LoVo (cell line): ENCODE measurements at regions not wholly inside any gene's neighbourhood (a gene's known extent, or its start where the extent isn't known, plus 50 kb on each side); places are given as distances from the start of the nearest gene placed in this dataset.
A peak's percentile ranks its signal among the peaks of the same experiment; 100 is the strongest.

Experiments
- DNase-seq: peaks from one replicate; pipeline ENCODE4 v3.0.0-alpha.2; 2016; ENCODE audit warnings: low spot score

DNA sequence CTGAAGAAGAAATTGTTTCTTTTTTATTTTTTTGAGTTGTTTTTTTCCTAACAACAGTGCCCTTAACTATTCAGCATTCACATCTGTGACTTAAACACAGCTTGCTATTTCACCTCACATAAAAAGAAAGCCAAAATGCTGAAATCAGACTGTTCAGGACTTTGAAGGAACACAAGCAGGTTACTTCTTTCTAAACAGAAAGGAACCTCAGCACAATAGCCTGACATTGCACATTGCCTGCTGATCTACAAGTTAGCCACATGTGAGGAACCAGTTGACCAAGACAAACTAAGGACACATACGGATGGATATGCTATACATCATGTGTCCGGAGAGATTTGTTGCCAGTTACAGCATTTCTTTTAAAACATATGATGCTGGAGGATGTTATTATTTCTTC is 331.1 kb downstream of the FSIP2 start:
- DNase-seq: no peak

DNA sequence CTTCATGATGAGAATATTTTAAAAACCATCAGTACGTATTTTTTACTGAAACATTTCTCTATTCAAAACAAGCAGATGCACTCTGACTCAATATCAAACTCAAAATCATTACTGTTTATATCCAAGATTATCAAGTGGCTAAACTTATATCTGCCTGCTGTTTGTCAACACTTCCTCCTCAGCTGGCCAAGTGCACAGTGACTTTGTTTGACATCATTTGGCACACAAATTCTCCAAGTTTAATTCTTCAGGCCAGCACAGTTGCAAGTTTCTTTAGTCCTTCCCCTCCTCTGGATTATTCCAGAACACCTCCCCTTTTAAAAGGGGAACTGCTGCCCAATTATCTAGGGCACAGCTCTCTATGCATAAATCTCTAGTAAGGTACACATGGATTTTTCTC is 346.6 kb downstream of the FSIP2 start:
- DNase-seq: no peak

DNA sequence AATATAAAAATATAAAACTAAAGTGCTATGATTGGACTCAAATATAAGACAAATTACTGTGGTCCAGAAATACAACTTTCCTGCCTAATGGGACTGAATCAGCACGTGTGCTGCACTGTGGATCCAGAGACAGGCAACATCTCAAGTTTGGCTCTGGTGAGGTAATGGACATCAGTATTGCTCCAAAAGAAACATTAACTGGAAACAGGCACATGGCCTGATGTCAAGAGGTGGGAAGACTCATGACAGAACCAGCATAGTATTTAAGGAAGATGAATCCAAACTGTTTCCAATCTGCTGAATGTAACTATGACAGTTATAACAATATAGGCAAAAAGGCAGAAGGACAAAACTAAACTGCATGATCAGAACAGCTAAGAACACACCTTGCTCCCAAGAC is 354.6 kb downstream of the FSIP2 start:
- DNase-seq: no peak

DNA sequence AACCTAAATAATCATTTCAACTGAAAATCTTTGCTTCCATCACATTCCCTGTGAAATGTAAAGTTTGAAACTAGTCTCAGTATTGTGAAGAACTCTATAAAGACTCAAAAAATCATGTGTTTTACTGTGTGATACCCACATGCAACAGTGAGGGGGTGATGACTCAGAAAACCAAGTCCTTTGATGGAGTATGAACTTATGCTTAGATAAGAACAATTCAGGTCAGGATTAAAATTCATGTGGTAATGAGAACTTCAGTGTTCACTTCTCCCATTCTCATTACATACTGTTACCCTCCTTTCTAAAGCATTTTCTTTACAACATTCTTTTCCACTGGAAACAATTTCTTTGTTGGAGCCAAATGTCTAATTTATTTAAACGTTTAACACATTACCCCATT is 360.2 kb downstream of the FSIP2 start:
- DNase-seq: no peak

DNA sequence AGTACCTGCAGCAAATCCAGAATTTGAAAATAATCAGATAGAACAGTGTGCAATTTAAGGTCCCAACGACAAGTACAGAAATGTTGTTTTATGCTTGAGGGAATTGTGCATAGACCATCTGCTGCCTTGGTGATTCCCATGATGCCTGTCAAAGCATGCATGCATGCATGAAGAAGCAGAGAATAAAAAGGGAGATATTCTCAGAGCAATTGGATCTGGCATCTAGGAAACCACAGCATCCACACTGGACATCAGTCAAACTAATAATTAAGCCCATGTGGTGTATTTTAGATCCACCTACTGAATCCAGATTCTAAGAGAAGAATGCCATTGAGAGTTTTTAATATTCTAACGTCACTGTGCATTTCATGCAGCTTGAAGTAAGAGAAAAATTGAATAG is 361.2 kb downstream of the FSIP2 start:
- DNase-seq: no peak

DNA sequence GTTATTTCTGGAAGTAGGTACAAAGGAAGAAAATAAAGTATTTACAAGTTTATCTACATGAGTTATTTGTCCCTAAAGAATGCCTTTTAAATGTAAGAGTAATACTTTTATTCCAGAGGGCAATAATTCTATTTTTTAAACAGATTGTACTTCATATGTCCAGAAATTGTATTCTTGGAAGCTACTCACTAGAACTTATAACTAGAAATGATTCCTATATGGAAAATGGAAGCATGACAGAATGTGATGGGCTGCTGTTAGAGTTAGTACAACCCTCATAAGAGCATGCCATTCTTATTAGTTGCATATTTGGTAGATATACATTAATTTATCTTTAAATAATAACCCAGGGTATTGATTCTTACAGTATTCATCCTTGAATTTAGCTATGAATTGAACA is 362.0 kb downstream of the FSIP2 start:
- no peak for DNase-seq

DNA sequence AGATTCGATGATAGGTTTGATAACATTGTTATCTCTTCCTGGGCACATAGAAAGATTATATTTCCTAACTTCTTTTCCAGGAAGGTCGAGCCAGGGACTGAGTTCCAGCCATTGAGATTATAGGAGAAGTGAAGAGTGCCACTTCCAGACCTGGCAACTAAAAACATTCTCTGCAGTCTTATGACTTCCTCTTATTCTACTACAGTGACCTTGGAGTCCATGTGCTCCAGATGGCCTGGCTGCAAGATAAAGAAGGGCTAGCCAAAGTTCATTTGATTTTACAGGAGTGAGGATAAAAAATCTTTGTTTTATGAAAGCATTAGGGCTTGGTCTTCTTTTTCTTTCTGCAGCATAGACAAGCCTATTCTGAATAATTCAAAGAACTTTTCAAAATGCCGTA is 363.0 kb downstream of the FSIP2 start:
- no peak for DNase-seq

DNA sequence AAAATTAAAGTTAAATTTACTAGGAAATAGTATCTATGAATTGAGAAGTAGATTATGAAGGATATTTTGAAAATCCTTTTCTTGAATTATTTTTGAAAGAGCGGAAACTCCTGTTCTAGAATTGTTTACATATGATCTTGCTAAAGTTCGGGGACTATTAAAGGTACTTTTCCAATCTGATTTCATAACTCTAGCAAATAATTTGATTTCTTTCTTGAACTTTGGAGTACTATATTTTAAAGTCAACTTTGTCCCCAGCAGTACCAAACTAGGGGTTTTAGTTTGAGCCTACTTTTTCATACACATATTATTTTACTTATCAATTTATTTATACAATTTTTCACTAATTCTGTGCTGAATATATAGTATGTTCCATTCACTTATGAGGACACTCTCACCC is 364.7 kb downstream of the FSIP2 start:
- no peak for DNase-seq

DNA sequence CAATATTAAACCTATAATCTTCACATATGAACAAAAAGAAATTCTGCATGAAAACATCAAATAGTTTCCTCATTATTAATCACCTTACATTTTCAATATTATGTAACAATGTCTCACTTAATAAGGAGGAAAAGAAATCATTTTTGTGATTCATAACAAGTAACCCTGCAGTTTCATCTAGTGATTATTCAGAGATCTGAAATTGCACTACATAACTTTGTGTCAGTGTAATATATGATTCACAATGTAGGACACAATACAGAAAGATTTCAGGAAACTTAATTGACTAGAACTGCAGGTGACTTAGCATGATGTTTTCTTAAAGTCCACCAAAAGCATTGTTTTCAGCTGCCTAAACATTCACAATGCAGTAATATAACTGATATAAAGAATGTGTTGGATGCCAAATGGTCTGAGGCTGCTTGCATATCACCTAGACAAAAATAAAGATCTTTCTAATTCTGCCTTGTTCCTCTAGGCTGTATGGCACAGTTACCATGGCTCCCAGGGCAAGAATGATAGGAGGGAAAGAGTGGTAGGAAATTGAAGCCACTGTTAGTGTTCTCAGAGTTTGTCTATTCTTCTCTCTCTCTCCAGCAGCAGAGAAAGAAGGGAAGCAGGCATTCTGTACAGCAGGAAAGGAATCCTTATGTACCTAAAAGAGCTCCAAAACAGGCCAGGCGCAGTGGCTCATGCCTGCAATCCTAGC is 366.6 kb downstream of the FSIP2 start:
- no peak for DNase-seq

DNA sequence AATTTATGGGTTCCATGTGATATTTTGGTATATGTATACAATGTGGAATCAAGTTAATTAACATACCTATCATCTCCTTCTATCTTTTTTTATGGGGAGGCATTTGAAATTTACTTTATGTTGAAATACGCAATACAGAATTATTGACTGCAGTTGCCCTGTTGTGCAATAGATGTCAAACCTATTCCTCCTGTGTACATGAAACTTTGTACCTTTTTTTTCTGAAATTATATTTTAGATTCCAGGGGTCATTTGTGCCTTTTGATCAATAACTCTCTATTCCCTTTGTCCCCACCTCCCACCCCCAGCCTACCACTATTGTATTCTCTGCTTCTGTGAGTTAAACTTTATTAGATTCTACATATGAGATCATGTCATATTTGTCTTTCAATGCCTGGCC is 369.9 kb downstream of the FSIP2 start:
- DNase-seq: no peak

DNA sequence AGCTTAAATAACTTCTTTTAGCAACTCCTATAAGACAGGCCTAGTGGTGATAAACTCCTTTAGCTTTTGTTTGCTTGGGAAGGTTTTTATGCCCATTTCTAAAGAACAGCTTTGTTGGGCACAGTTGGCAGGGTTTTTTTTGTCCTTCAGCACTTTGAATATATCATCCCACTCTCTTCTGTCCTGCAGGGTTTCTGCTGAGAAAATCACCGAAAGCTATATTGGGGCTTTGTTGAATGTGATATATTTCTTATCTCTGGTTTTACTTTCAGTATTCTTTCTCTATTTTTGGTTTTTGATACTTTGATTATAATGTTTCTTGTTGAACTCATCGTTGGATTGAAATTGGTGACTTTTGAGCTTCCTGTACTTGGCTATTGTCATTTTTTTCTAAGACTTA is 372.8 kb upstream of the ZC3H15 start:
- DNase-seq: no peak

DNA sequence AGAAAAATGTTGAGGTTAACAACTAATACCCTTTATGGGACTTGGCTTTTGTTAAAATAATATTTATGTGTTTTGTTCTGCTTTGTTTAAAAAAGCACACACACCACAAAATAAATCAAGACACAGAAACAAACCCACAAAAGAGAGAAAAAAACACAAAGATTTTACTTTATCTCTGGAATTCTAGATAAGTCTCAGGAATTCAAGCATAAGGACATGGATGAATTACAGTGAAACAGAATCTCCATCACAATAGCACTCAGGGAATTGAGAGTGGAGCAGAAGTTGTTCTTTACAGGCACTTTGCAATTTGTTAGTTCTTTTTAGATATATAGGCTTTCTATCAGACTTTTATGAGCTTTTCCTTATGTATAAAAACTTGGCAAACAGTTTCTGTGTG is 360.9 kb upstream of the ZC3H15 start:
- no peak for DNase-seq

DNA sequence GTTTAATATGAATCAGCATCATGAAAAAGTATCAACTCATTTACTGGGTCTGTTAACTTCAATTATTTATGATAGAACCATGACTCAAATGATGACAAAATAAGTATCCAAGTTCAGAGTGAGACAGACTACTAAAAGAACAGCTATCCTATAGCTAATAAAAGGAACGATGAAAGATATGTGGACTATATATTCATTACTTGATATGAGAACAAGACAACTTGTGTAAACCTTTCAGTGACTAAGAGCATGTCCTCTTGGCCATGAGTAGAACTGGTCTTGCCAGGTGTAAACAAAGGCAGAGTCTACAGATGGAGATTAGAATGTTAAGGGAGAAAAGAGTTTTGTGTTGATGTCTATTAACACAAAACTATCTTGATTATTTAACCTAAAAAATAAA is 360.4 kb upstream of the ZC3H15 start:
- DNase-seq: no peak

DNA sequence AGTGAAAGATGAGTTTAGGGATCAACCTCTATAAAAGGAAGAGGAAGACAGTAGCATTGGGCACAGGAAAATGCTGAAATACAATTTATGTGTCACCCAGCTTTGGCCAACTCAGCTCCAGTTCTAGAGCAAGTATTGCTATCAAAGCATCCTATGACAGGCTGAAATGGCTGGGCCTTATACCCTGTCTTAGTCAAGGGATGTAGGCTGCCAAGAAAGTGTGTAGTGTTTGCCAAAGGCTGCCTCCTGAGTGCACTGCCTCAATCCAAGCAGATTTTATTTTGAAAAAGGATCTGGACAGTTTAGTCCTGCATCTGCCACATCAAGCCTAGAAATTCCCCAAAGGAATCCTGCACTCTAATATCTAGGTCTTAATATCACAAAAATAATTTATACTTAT is 359.9 kb upstream of the ZC3H15 start:
- no peak for DNase-seq

DNA sequence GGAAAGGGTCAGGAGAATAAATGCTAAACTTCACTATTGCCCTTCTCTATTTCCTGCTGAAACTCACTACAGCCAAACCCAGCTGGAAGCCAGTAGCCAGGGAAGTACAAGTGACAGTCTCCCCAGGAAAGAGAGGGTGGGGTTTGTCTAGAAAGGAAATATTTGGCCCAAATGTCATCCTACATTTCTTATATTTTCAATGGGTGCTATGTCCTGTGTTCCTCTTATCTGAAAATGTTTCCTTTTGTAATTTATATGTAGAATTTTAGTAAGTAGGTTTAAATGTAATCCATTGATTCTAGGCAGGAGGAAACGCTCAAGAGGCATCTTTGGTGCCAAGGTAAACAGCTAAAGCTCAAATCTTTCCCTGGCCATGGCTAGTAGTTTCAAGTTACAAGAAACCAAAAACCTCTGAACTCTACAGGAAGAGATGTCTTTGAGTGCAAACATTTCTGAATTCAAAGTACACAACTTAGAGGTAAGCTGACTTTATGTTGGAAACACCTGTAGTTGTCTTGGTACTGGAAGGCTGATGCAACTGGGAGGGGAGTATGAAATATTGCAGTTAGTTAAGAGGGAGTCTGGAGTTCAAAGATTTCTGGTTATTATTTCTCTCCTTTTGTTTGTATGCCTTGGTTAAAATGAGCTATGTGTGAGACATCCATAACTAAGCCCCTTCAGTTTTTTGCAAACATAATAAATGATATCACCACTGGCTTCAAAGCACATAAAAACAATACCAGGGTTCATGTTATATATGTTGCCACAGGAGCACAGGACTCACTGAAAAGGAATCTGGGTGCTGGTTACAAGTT is 356.1 kb upstream of the ZC3H15 start:
- peak; percentile 57 for DNase-seq

DNA sequence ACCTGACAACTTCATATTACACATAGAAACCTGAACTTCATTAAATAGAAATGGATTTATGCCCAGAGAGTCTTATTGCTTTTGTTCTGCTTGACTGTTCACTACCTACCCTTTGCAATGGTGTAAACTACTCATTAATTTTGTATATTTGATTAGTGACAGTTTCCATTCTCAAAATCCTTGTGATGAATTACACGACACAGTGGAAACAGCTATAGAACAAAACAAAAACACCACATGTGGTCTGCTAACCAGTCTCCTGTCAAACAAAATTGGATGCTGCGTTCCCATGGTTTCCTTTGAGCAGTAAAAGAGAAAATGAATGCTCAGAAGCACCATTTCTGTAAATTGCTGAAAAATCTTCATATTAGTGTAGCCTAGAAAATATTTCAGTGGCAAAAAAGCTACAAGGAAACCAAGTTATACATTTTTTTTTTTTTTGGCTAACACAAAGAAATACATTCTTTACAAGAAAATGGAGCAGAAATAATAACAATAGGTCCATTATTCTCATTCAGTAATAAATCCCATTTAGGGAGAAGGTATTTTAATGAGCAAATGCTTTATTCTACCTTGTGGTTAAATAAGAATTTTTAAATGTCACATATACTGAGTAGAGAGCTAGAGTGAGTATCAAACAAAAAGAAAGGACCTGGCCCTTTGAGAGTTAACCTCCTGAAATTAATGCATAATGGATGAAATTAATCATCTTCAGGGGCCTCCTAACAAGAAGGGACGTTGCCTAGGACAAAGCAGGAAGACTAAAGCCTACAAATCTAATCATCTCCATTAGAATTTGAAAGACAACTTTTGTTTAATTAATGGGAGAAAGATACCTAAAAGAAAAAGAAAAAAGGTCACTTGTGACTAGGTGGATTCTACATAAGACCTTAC is 355.1 kb upstream of the ZC3H15 start:
- no peak for DNase-seq

DNA sequence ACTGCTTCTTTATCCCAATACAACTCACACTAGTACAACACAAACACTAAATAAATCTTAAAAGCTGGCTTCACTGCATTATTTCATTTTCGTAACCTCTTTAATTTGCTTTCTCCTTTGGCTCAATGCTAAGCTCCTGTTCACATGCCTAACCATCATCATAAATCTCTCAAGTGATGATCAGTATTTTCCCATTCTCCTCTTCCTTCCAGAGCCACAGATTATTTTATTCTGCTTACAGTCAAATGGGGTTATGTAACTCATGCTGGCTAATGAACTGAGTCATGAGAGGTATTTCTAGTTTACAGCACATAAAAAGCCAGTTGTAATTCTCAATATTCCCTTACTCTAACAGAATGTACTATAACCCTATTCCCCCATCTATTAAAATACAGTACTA is 350.4 kb upstream of the ZC3H15 start:
- DNase-seq: no peak

DNA sequence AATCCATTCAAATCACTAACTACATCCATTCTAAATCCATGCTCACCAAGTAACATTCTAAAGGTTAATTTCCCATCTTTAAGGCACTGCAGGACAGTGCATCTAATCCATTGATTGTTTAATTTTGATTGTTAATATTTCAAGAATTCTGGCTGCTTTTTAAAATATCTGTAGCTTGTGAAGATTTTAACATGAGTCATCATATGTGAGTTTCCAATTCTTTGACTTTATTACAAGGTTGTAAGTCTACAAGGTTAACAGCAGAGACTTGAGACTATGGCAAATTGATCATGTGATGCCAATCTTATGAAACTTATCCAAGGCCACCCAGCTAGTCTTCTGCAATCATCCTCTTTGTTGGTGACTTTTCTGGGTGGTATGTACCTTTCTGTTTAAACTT is 349.2 kb upstream of the ZC3H15 start:
- no peak for DNase-seq

DNA sequence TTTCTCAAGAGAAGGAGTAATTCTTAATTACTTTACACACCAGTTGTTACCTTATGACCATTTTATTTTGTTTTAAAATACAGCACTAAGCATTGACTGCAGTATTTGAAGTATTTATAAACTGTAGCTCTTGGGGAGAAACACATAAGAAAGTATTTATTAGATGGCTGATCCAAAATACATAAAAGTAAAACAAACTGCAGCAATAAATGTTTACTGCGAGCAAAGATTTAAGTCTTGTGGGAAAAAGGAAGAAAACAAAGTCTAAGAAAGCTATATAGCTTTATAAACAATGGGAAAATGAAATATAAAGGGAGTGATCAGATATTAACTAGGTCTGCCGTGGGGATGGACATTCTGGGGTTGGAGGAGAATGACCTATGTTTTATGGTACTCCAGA is 347.2 kb upstream of the ZC3H15 start:
- DNase-seq: no peak

DNA sequence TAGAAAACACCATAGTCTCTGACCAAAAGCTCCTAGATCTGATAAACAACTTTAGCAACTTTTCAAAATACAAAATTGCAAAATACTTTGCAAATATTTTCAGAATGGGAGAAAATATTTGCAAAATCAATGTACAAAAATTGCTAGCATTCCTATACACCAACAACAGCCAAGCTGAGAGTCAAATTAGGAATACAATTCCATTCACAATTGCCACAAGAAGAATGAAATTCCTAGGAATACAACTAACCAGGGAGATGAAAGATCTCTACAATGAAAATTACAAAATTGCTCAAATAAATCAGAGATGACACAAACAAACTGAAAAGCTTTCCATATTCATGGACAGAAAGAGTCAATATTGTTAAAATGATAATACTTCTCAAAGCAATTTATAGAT is 327.0 kb upstream of the ZC3H15 start:
- no peak for DNase-seq

DNA sequence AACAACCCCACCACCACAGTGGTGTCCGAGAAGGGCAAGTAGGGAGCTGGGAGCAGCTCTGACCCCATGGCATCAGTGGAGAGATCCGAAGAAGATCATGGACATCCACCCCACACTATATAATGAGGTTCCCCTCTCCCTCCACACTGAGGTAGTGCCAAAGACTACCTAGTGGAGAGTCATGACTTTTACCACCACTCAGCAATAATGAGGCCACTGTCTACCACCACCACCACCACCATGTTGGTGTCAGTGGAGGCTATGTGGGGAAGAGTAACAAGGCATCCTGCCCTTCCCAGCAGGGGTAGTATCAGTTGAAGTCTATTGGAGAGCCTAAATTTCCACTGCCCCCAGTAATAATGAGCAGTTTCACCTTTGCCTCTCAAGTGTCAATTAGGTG is 321.7 kb upstream of the ZC3H15 start:
- no peak for DNase-seq

DNA sequence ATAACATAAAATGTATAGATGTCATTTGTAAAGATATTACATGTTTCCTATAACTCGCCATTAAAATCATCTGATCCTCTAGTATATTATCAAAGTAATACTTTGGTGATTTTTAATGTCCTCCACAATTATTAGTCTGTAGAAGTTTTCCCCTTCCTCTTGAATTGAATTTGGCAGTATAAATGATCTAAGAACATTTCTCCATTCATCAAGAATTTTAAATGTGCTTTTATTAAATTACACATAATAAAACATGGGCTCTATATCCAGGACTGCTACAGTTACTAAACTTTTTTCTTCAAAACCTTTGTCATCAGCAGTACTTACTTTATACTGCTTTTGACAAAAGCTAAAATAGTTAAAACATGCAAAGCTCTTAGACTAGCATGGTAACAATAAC is 315.4 kb upstream of the ZC3H15 start:
- no peak for DNase-seq

DNA sequence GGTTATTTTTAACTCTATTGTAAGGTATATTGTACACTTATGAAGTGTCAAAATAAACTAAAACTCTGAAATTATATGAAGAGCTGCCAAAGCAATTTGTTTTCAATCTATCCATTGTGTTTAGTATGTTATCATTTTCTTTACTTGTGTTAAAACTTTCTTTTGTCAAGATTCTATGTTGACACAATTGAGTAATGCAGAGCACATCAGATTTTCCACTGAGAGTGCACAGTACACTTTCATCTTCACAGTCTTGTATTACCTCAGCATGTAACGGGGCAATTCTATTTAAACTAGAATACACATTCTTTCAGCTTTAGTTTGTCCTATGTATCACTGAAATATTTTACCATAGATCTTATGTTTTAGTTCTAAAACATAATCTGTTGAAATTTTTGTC is 304.4 kb upstream of the ZC3H15 start:
- no peak for DNase-seq
